Stimulated activated CD4-positive, alpha-beta T cell treated with anti-CD3 and anti-CD28 coated beads, TNF-alpha, amount 100 ng/mL, for 24 hours (primary cell): ENCODE measurements at regions not wholly inside any gene's neighbourhood (a gene's known extent, or its start where the extent isn't known, plus 50 kb on each side); places are given as distances from the start of the nearest gene placed in this dataset.
"Not testable (repeated sequence)": the region's sequence is repeated elsewhere in the genome, so short reads cannot be mapped to it uniquely, and the experiment has no call there.

ENCODE experiments used
- DNase-seq, 3 experiments: peaks; one replicate each; pipeline ENCODE4 v3.0.0-alpha.2; 2020; ENCODE audit warnings: low read depth in 3 of 3

DNA sequence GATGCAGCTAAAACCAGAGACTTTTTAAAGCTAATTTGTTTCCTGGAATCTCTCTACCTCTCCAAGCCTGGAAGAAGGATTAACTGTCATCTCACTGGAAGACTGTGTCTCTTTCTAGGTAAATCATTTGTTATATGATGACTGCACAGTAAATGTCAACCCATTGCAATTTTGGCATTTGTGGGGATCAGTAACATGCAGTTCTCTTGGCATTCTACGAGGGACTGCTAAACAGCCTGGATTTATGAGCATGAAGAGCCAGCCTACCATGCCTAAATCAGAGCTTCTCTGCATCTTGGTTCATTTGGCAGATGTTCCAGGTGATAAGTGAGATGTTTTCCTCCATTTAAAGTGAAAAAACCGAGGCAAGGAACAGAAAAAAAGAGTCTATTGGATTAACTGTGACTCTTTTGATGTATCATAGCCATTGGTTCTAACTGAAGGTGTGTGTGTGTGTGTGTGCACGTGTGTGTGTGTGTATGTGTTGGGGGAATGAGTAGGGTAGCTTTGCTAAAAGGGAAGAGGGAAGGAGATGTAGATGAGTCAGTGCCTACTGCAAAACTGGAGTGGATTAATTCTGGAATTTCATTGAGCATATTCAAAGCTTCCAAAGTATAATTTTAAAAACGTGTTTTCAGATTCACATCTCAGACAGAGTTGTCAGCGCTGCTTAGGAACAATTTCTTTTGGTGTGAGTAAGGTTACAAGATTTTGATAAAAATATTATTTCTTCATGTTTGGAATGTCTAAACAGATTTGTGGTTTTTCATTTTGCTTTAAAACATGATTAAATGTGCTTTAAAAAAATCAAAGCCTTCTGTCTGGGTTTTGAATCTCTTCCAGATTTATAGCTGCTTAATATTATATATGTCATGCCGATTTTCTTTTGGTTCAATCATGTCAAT is 123.2 kb upstream of the LNX1 start:
- DNase-seq: no peak

- DNase-seq: no peak
Observed at GRCh38 chr4:53713767-53714166, 122.5 kb upstream of the LNX1 start.

GRCh38 chr4:53713296-53713695 is 122.0 kb upstream of the LNX1 start:
- DNase-seq: no peak

GRCh38 chr4:53712408-53713020 is 121.2 kb upstream of the LNX1 start:
- DNase-seq: no peak

DNA sequence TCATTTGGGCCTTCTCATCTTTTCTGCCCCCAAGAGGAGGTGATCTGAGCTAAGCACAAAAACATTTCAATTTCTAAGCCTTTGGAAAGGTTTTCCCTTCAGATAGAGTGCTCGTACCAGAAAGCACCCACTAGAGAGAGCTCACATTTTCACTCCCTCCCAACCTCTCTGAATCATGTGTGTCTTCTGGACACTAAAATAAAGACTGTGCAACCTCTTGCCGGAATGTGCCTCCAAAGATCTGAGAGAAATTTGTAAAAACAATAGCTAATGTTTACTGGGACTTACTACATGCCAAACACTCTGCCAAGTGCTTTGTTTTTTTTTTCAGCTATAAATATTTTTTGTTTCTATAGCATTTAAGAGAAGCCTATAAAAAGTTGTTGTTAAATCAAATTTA is 120.6 kb upstream of the LNX1 start:
- DNase-seq: no peak

DNA sequence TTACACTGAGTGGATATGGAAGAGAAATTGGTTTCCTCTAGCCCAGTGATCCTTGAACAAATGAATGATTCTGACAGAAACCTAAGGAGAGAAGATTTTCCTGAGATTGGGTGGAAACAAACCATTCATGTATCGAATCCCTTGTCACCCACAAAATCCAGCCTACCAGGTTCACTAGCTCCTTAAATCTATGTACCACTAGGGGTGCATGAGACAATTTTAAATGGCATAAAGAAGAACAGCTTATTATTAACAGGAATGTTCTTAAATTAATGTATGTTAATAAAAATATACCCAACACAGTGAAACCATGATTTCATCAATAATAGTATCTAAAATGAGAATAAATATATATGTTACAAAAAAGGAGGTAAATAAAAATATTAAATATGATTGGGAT is 118.4 kb upstream of the LNX1 start:
- no peak for DNase-seq

DNA sequence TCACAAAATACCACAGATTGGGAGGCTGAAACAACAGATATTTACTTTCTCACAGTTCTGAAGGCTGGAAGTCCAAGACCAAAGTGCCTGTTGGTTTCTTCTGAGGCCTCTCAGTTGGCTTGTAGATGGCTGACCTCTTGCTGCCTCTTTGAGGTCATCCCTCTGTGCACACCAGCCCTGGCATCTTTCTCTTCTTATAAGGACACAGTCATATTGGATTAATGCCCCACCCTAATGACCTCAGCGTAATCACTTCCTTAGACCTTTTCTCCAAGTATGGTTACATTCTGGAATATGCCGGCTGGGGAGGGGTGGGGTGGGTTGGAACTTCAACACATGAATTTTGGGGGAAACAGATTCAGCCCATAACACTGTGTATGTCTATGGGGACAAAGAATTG is 116.2 kb upstream of the LNX1 start:
- DNase-seq: no peak

- DNase-seq: no peak
Observed at GRCh38 chr4:53706422-53707032, 115.2 kb upstream of the LNX1 start.

- DNase-seq: no peak
Observed at GRCh38 chr4:53705972-53706371, 114.7 kb upstream of the LNX1 start.

- no peak for DNase-seq
Observed at GRCh38 chr4:53705151-53705764, 114.0 kb upstream of the LNX1 start.

- no peak for DNase-seq
Observed at GRCh38 chr4:53704329-53704728, 113.0 kb upstream of the LNX1 start.

- no peak for DNase-seq
Observed at GRCh38 chr4:53703267-53703655, 112.0 kb upstream of the LNX1 start.

- no peak for DNase-seq
Observed at GRCh38 chr4:53702334-53703266, 111.3 kb upstream of the LNX1 start.

DNA sequence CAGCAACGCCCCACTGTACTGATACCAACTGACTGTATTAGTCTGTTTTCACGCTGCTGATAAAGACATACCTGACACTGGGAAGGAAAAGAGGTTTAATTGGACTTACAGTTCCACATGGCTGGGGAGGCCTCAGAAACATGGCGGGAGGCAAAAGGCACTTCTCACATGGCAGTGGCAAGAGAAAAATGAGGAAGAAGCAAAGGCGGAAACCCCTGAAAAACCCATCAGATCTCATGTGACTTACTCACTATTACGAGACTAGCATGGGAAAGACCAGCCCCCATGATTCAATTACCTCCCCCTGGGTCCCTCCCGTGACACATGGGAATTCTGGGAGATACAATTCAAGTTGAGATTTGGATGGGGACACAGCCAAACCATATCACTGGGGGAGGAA is 110.0 kb upstream of the LNX1 start:
- DNase-seq: not testable (repeated sequence)

DNA sequence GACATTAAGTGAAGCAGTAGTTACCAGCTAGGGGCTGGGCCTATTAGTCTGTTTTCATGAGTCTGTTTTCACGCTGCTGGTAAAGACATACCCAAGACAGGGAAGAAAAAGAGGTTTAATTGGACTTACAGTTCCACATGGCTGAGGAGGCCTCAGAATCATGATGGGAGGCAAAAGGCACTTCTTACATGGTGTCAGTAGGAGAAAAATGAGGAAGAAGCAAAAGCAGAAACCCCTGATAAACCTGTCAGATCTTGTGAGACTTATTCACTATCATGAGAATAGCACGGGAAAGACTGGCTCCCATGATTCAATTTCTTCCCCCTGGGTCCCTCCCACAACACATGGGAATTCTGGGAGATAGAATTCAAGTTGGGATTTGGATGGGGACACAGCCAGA is 108.0 kb upstream of the LNX1 start:
- DNase-seq: not testable (repeated sequence)

GRCh38 chr4:53697016-53697685 is 105.9 kb upstream of the LNX1 start:
- DNase-seq: no peak

DNA sequence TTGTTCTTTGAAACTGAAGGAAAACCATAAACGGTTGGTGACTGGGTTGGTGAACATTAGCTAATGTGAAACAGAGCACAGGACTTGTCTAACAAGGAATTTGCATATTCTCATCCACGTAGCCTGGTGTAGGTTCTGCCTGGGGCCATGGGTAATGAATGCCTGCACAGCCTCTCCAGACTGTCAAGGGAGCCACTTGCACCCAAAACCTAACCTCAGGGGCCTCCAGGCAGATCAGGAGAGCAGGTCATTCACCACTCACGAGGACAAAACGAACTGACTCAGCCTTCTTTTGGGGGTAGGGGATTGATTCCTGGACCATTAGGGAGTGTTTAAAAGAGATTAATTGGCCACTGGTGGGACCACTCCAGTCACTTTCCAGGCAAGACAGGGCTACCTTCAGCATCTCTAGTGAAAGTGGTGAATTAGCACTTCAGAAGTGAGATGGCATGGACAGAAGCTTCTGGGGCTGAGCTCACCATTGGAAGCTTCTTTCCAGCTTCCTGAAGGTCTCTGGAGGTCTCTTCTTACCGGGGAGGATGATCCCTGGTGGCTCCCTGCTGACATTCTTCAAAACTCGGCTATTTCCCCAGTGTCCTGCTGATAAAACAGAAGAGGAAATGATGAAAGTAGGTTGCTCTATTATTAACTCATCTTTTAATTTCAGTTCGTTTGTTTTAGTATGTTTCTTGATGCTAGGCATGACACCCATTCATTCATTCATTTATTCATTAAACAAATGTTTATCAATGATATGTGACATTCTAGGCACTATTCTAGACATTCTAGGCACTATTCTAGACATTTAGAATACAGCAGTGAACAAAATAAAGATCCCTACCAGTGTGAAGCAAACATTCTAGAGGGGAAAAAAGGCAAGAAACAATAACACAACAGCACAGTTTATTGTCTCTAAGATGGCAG is 104.5 kb upstream of the LNX1 start:
- no peak for DNase-seq

DNA sequence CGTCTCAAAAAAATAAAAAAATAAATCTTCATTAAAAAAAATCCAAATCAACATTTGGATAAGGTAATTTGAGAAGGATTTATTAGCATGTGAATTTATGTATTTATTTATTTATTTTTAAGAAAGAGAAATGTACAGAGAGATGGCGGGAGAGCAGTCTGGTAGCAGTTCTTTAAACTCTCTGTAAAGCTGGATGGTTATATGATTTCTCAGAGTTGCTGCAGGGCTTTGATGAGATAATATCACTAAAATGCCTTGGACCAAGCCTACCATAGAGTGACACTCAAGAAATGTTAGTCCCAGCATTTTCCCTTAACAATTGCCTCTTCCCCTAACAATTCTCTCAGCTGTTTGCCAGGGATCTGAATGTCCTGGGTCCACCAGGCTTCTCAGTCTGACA is 103.4 kb upstream of the LNX1 start:
- no peak for DNase-seq

GRCh38 chr4:53693909-53694308 is 102.6 kb upstream of the LNX1 start:
- no peak for DNase-seq

- DNase-seq: no peak
Observed at GRCh38 chr4:53693408-53693807, 102.1 kb upstream of the LNX1 start.
